HG02943 (cell line): ENCODE measurements at regions not wholly inside any gene's neighbourhood (a gene's known extent, or its start where the extent isn't known, plus 50 kb on each side); places are given as distances from the start of the nearest gene placed in this dataset.
"Not testable (repeated sequence)": the region's sequence is repeated elsewhere in the genome, so short reads cannot be mapped to it uniquely, and the experiment has no call there.

Experiments
- ATAC-seq: cut with Tn5 transposase; IDR thresholded peaks from one replicate; pipeline ENCODE4 v1.9.1; 2021; ENCODE audit warnings: mild to moderate bottlenecking, low read depth, moderate library complexity; ENCODE audit not compliant: unreplicated experiment

GRCh38 chr5:19233573-19233972 is 754.4 kb downstream of the CDH18 start:
- no peak for ATAC-seq

GRCh38 chr5:19235101-19235584 is 752.9 kb downstream of the CDH18 start:
- ATAC-seq, result no peak

GRCh38 chr5:19240170-19240569 is 747.8 kb downstream of the CDH18 start:
- no peak for ATAC-seq

- no peak for ATAC-seq
These were observed 746.3 kb downstream of the CDH18 start for GRCh38 chr5:19241690-19242089.

GRCh38 chr5:19246191-19246590 is 741.8 kb downstream of the CDH18 start:
- not testable (repeated sequence) for ATAC-seq

- ATAC-seq, result no peak
These were observed 740.7 kb downstream of the CDH18 start for GRCh38 chr5:19247302-19247701.

GRCh38 chr5:19256036-19256435 is 732.0 kb downstream of the CDH18 start:
- ATAC-seq, result no peak

- ATAC-seq, result no peak
These were observed 729.3 kb downstream of the CDH18 start for GRCh38 chr5:19258686-19259085.

GRCh38 chr5:19261879-19262278 is 726.1 kb downstream of the CDH18 start:
- no peak for ATAC-seq

- no peak for ATAC-seq
These were observed 723.2 kb downstream of the CDH18 start for GRCh38 chr5:19264821-19265220.

- ATAC-seq, result no peak
These were observed 721.2 kb downstream of the CDH18 start for GRCh38 chr5:19266791-19267190.

- no peak for ATAC-seq
These were observed 717.8 kb downstream of the CDH18 start for GRCh38 chr5:19270153-19270552.

- no peak for ATAC-seq
These were observed 713.4 kb downstream of the CDH18 start for GRCh38 chr5:19274578-19274977.

- ATAC-seq, result no peak
These were observed 702.7 kb downstream of the CDH18 start for GRCh38 chr5:19285286-19285685.

- ATAC-seq, result not testable (repeated sequence)
These were observed 700.3 kb downstream of the CDH18 start for GRCh38 chr5:19287548-19288277.

GRCh38 chr5:19288311-19288710 is 699.7 kb downstream of the CDH18 start:
- ATAC-seq, result not testable (repeated sequence)

GRCh38 chr5:19297934-19298333 is 690.1 kb downstream of the CDH18 start:
- ATAC-seq, result no peak

- no peak for ATAC-seq
These were observed 686.7 kb downstream of the CDH18 start for GRCh38 chr5:19301271-19301670.

GRCh38 chr5:19314840-19315239 is 673.2 kb downstream of the CDH18 start:
- ATAC-seq, result no peak

- ATAC-seq, result no peak
These were observed 668.7 kb downstream of the CDH18 start for GRCh38 chr5:19319252-19319651.

- ATAC-seq, result no peak
These were observed 665.1 kb downstream of the CDH18 start for GRCh38 chr5:19322716-19323485.

- no peak for ATAC-seq
These were observed 653.7 kb downstream of the CDH18 start for GRCh38 chr5:19334278-19334677.
